ENCODE measurements at regions not wholly inside any gene's neighbourhood (a gene's known extent, or its start where the extent isn't known, plus 50 kb on each side); places are given as distances from the start of the nearest gene placed in this dataset.

GRCh38 chr22:26735019-26735409, 77.6 kb downstream of the MIAT start:
- TF ChIP-seq CTCF (IDR thresholded peaks at IDR 0.05) (no peak), POLR2AphosphoS5 (IDR thresholded peaks at IDR 0.05) (no peak), POLR2A (IDR thresholded peaks at IDR 0.05) (no peak)

All from stomach (tissue), 4 donors.